ENCODE measurements at regions not wholly inside any gene's neighbourhood (a gene's known extent, or its start where the extent isn't known, plus 50 kb on each side); places are given as distances from the start of the nearest gene placed in this dataset.

GRCh38 chr11:32531528-32531927 lies 52.1 kb upstream of the EIF3M start:
- TF ChIP-seq POLR2A (IDR thresholded peaks at IDR 0.05; ENCODE audit: low read depth, low read length) (no peak), POLR2AphosphoS5 (IDR thresholded peaks at IDR 0.05; ENCODE audit: low read depth, low read length) (no peak), TAF1 (IDR thresholded peaks at IDR 0.05; ENCODE audit: borderline replicate concordance, low read depth, low read length) (no peak)
- FAIRE-seq: peak; percentile 74

GRCh38 chr11:32529994-32530588 lies 53.5 kb upstream of the EIF3M start:
- DNase-seq (ENCODE audit: insufficient read length): no peak
- FAIRE-seq: no peak
- TF ChIP-seq TAF1 (IDR thresholded peaks at IDR 0.05; ENCODE audit: borderline replicate concordance, low read depth, low read length) (no peak), POLR2A (IDR thresholded peaks at IDR 0.05; ENCODE audit: low read depth, low read length) (no peak), POLR2AphosphoS5 (IDR thresholded peaks at IDR 0.05; ENCODE audit: low read depth, low read length) (no peak)

More at GRCh38 chr11:32531528-32531927, 52.1 kb upstream of the EIF3M start:
- no peak for DNase-seq (ENCODE audit: insufficient read length)

GRCh38 chr11:32527261-32528175 lies 56.1 kb upstream of the EIF3M start:
- TF ChIP-seq TAF1 (IDR thresholded peaks at IDR 0.05; ENCODE audit: borderline replicate concordance, low read depth, low read length): no peak
- no peak for FAIRE-seq
- no peak for DNase-seq (ENCODE audit: insufficient read length)

GRCh38 chr11:32526760-32527159 lies 56.9 kb upstream of the EIF3M start:
- DNase-seq (ENCODE audit: insufficient read length) (no peak), FAIRE-seq (peak; percentile 17)
- TF ChIP-seq TAF1 (IDR thresholded peaks at IDR 0.05; ENCODE audit: borderline replicate concordance, low read depth, low read length): no peak
- no peak for TF ChIP-seq POLR2AphosphoS5 (IDR thresholded peaks at IDR 0.05; ENCODE audit: low read depth, low read length)
- no peak for TF ChIP-seq POLR2A (IDR thresholded peaks at IDR 0.05; ENCODE audit: low read depth, low read length)

GRCh38 chr11:32511926-32512325 lies 71.7 kb upstream of the EIF3M start:
- no peak for TF ChIP-seq POLR2AphosphoS5 (IDR thresholded peaks at IDR 0.05; ENCODE audit: low read depth, low read length)
- FAIRE-seq (no peak), DNase-seq (ENCODE audit: insufficient read length) (no peak)

- FAIRE-seq: no peak
- no peak for TF ChIP-seq TAF1 (IDR thresholded peaks at IDR 0.05; ENCODE audit: borderline replicate concordance, low read depth, low read length)
- TF ChIP-seq POLR2AphosphoS5 (IDR thresholded peaks at IDR 0.05; ENCODE audit: low read depth, low read length): no peak
- no peak for TF ChIP-seq POLR2A (IDR thresholded peaks at IDR 0.05; ENCODE audit: low read depth, low read length)
- no peak for DNase-seq (ENCODE audit: insufficient read length)
Measured at GRCh38 chr11:32510039-32510438, 73.6 kb upstream of the EIF3M start.

GRCh38 chr11:32508780-32509179 lies 73.4 kb upstream of the WT1 start:
- FAIRE-seq: no peak
- no peak for DNase-seq (ENCODE audit: insufficient read length)
- TF ChIP-seq POLR2AphosphoS5 (IDR thresholded peaks at IDR 0.05; ENCODE audit: low read depth, low read length): no peak
- TF ChIP-seq TAF1 (IDR thresholded peaks at IDR 0.05; ENCODE audit: borderline replicate concordance, low read depth, low read length): no peak
- no peak for TF ChIP-seq POLR2A (IDR thresholded peaks at IDR 0.05; ENCODE audit: low read depth, low read length)

GRCh38 chr11:32500001-32500400 lies 64.7 kb upstream of the WT1 start:
- FAIRE-seq (peak; percentile 33), DNase-seq (ENCODE audit: insufficient read length) (no peak)
- TF ChIP-seq TAF1 (IDR thresholded peaks at IDR 0.05; ENCODE audit: borderline replicate concordance, low read depth, low read length) (no peak), POLR2A (IDR thresholded peaks at IDR 0.05; ENCODE audit: low read depth, low read length) (no peak), POLR2AphosphoS5 (IDR thresholded peaks at IDR 0.05; ENCODE audit: low read depth, low read length) (no peak)

- FAIRE-seq (no peak), DNase-seq (ENCODE audit: insufficient read length) (no peak)
- TF ChIP-seq POLR2AphosphoS5 (IDR thresholded peaks at IDR 0.05; ENCODE audit: low read depth, low read length) (no peak), POLR2A (IDR thresholded peaks at IDR 0.05; ENCODE audit: low read depth, low read length) (no peak), TAF1 (IDR thresholded peaks at IDR 0.05; ENCODE audit: borderline replicate concordance, low read depth, low read length) (no peak)
Measured at GRCh38 chr11:32497951-32498350, 62.6 kb upstream of the WT1 start.

- TF ChIP-seq TAF1 (IDR thresholded peaks at IDR 0.05; ENCODE audit: borderline replicate concordance, low read depth, low read length) (no peak), POLR2A (IDR thresholded peaks at IDR 0.05; ENCODE audit: low read depth, low read length) (no peak), POLR2AphosphoS5 (IDR thresholded peaks at IDR 0.05; ENCODE audit: low read depth, low read length) (no peak)
- DNase-seq (ENCODE audit: insufficient read length) (no peak), FAIRE-seq (no peak)
Measured at GRCh38 chr11:32494629-32495028, 59.3 kb upstream of the WT1 start.

GRCh38 chr11:32489464-32489863 lies 54.1 kb upstream of the WT1 start:
- FAIRE-seq: no peak
- no peak for TF ChIP-seq POLR2A (IDR thresholded peaks at IDR 0.05; ENCODE audit: low read depth, low read length)
- no peak for TF ChIP-seq TAF1 (IDR thresholded peaks at IDR 0.05; ENCODE audit: borderline replicate concordance, low read depth, low read length)
- no peak for TF ChIP-seq POLR2AphosphoS5 (IDR thresholded peaks at IDR 0.05; ENCODE audit: low read depth, low read length)
- no peak for DNase-seq (ENCODE audit: insufficient read length)

- no peak for TF ChIP-seq POLR2A (IDR thresholded peaks at IDR 0.05; ENCODE audit: low read depth, low read length)
- no peak for TF ChIP-seq POLR2AphosphoS5 (IDR thresholded peaks at IDR 0.05; ENCODE audit: low read depth, low read length)
- no peak for TF ChIP-seq TAF1 (IDR thresholded peaks at IDR 0.05; ENCODE audit: borderline replicate concordance, low read depth, low read length)
- FAIRE-seq (no peak), DNase-seq (ENCODE audit: insufficient read length) (no peak)
Measured at GRCh38 chr11:32487270-32487669, 51.9 kb upstream of the WT1 start.

Measured in GM12892 (cell line).